ENCODE measurements at regions not wholly inside any gene's neighbourhood (a gene's known extent, or its start where the extent isn't known, plus 50 kb on each side); places are given as distances from the start of the nearest gene placed in this dataset.

DNA sequence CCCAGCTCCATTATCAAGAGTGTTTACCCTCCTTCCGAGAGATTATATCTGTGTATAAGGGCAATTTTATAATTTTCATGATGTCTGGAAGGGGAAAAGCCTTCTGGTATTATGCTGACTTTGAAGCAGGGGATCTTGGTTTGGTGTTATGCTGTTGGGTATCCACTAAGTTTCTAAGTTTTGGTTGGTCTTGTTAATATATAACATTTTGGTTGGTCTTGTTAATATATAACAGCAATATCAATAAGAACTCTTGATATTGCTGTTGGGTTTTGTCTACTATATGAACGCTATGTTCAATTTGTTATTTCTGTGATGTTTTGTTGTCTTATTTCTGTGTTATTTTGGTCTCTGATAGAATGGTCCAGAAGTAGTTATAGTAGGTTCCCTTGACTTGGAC, 349.2 kb upstream of the LRFN5 start:
- H3K27ac ChIP-seq = no peak overlapping the region
- H3K4me1 ChIP-seq = no peaks in the 10 kb centered on the region
- H3K4me3 ChIP-seq = no peak overlapping the region
- DNase-seq = no peak
- H3K9me3 ChIP-seq = peaks cover 0 to 16% (median 0%) of the 10 kb centered on the region in 3 donors
- H3K27me3 ChIP-seq = no peaks in the 10 kb centered on the region
- intact Hi-C loops (cut with DNase I) = no loop called here
- 85 to 89% methylated on average over 2 of the region's 2 CpGs for WGBS, 2 donors
- H3K36me3 ChIP-seq = no peaks in the 10 kb centered on the region
- no peak for TF ChIP-seq POLR2A (IDR thresholded peaks at IDR 0.05)
- TF ChIP-seq, protein P1, sequence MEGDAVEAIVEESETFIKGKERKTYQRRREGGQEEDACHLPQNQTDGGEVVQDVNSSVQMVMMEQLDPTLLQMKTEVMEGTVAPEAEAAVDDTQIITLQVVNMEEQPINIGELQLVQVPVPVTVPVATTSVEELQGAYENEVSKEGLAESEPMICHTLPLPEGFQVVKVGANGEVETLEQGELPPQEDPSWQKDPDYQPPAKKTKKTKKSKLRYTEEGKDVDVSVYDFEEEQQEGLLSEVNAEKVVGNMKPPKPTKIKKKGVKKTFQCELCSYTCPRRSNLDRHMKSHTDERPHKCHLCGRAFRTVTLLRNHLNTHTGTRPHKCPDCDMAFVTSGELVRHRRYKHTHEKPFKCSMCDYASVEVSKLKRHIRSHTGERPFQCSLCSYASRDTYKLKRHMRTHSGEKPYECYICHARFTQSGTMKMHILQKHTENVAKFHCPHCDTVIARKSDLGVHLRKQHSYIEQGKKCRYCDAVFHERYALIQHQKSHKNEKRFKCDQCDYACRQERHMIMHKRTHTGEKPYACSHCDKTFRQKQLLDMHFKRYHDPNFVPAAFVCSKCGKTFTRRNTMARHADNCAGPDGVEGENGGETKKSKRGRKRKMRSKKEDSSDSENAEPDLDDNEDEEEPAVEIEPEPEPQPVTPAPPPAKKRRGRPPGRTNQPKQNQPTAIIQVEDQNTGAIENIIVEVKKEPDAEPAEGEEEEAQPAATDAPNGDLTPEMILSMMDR (IDR thresholded peaks at IDR 0.05) = no peak

DNA sequence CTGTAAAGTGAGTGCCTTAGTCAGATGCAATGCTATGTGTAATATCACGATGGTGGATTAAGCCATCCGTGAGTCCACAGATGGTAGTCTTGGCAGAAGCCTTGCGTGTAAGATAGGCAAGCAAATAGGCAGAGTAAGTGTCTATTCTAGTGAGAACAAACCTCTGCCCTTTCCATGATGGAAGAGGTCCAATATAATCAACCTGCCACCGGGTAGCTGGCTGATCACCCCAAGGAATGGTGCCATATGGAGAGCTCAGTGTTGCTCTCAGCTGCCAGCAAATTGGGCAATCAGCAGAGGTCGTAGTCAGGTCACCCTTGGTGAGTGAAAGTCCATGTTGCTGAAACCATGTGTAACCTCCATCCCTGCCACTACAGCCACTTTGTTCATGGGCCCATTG, 371.2 kb upstream of the LRFN5 start:
- Histone ChIP-seq H3K27ac (no peak overlapping the region), H3K27me3 (no peaks in the 10 kb centered on the region), H3K36me3 (no peaks in the 10 kb centered on the region), H3K9me3 (peaks cover 0 to 10% (median 0%) of the 10 kb centered on the region in 3 donors), H3K4me1 (no peaks in the 10 kb centered on the region), H3K4me3 (no peak overlapping the region)
- 70 to 100% methylated on average over 2 to 4 of the region's 5 CpGs for WGBS, 2 donors
- no peak for DNase-seq
- intact Hi-C loops (cut with DNase I) = no loop called here
- no peak for TF ChIP-seq POLR2A (IDR thresholded peaks at IDR 0.05)
- TF ChIP-seq, protein P1 (IDR thresholded peaks at IDR 0.05) = no peak

DNA sequence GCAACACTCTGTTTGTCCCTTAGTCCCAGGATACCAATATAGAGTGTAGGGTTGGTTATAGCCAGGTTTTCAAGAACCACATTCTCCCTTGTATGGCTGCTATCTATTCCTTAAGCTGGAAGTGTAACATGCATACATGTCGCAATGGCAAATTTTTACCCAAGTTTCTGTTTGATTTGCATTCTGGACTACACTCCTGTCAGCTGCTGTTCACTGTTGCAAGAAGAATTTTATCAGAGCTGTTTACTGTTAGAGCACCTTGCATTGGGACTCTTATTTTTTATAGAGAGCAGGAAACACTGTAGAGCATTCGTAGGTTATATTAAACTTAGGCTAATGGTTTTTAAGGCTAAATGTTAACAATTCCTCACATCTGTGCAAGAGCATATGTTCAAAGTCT, 376.0 kb upstream of the LRFN5 start:
- DNase-seq = no peak
- no peak overlapping the region for H3K4me3 ChIP-seq
- TF ChIP-seq POLR2A (IDR thresholded peaks at IDR 0.05) = no peak
- TF ChIP-seq, protein P1 (IDR thresholded peaks at IDR 0.05) = no peak
- H3K27me3 ChIP-seq = no peaks in the 10 kb centered on the region
- intact Hi-C loops (cut with DNase I) = no loop called here
- no peaks in the 10 kb centered on the region for H3K4me1 ChIP-seq
- no peaks in the 10 kb centered on the region for H3K9me3 ChIP-seq
- no peaks in the 10 kb centered on the region for H3K36me3 ChIP-seq
- 75 to 84% methylated on average over 2 of the region's 2 CpGs for WGBS, 2 donors
- H3K27ac ChIP-seq = no peak overlapping the region

DNA sequence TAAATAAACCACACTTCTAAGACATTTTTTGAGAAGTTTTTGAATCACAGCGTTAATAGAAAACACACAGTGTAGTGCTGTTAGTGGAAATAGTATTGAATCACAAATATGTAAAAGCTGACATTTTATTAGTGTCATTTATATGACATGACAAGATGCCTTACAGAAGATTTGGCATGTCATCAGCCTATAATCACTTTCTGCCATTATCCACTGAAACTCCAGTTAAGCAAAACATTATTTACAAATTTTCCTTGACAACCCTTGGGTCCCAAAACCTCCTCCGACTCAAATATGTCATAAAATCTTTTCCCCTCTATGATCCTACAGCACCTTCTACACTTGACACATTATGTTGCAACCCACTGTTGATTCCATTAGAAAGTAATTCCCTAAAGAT, 376.9 kb upstream of the LRFN5 start:
- intact Hi-C loops (cut with DNase I) = no loop called here
- no peak overlapping the region for H3K4me3 ChIP-seq

DNA sequence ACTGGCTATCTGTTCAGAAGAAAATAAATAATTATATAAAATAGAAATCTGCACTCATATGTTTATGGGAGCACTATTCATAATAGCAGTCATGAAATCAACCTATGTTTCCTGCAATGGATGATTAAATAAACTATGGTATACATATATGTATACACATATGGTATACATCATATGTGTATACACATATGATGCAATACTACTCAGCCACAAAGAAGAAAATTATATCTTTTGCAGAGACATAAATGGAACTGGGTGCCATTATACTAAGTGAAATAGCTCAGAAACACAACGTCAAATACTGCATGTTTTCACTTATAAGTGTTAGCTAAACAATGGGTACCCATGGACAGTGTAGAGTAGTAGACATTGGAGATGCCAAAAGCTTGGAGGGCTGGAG, 381.2 kb upstream of the LRFN5 start:
- H3K36me3 ChIP-seq = no peaks in the 10 kb centered on the region
- H3K27me3 ChIP-seq = no peaks in the 10 kb centered on the region
- intact Hi-C loops (cut with DNase I) = no loop called here
- no peaks in the 10 kb centered on the region for H3K4me1 ChIP-seq
- 68 to 72% methylated on average over 1 of the region's 1 CpG for WGBS, 2 donors
- H3K9me3 ChIP-seq = no peaks in the 10 kb centered on the region
- H3K27ac ChIP-seq = no peak overlapping the region
- H3K4me3 ChIP-seq = no peak overlapping the region
- TF ChIP-seq, protein P1 (IDR thresholded peaks at IDR 0.05) = no peak
- no peak for TF ChIP-seq POLR2A (IDR thresholded peaks at IDR 0.05)
- DNase-seq = no peak

More for the DNA sequence above, 376.9 kb upstream of the LRFN5 start:
- no peak for TF ChIP-seq POLR2A (IDR thresholded peaks at IDR 0.05)
- TF ChIP-seq, protein P1 (IDR thresholded peaks at IDR 0.05) = no peak
- Histone ChIP-seq H3K27ac (no peak overlapping the region), H3K27me3 (no peaks in the 10 kb centered on the region), H3K36me3 (no peaks in the 10 kb centered on the region), H3K4me1 (no peaks in the 10 kb centered on the region), H3K9me3 (no peaks in the 10 kb centered on the region)
- no peak for DNase-seq
- 52 to 80% methylated on average over 2 of the region's 2 CpGs for WGBS, 2 donors
